ENCODE measurements at regions not wholly inside any gene's neighbourhood (a gene's known extent, or its start where the extent isn't known, plus 50 kb on each side); places are given as distances from the start of the nearest gene placed in this dataset.

GRCh38 chr1:72649211-72649888 is 367.0 kb upstream of the NEGR1 start:
- Histone ChIP-seq H3K9me3 (ENCODE audit: control insufficient read depth in 2 of 3, low read length in 3 of 3) (no peaks in the 10 kb centered on the region), H3K4me1 (ENCODE audit: control insufficient read depth in 2 of 2, insufficient read depth in 2 of 2, low read length in 2 of 2) (no peaks in the 10 kb centered on the region), H3K36me3 (ENCODE audit: control insufficient read depth in 2 of 3, insufficient read depth in 3 of 3, low read length in 3 of 3) (no peaks in the 10 kb centered on the region), H3K27me3 (ENCODE audit: control insufficient read depth in 2 of 2, insufficient read depth in 2 of 2, low read length in 2 of 2) (no peaks in the 10 kb centered on the region), H3K4me3 (ENCODE audit: low read length) (no peak overlapping the region), H3K27ac (ENCODE audit: low read depth, low read length) (no peak overlapping the region)
- H3K36me3 Mint-ChIP-seq = no peaks in the 10 kb centered on the region
- no peak for ATAC-seq
- H3K27me3 Mint-ChIP-seq = no peaks in the 10 kb centered on the region
- no peak for DNase-seq
- POLR2A ChIA-PET = no interaction called here
- H3K27ac Mint-ChIP-seq = no peak overlapping the region
- H3K9me3 Mint-ChIP-seq = peaks cover 0 to 2% (median 0%) of the 10 kb centered on the region in 11 donors
- no peak overlapping the region for H3K4me3 Mint-ChIP-seq
- intact Hi-C loops (cut with micrococcal nuclease) = no loop called here
- H3K4me1 Mint-ChIP-seq = no peaks in the 10 kb centered on the region
- CTCF ChIA-PET = no interaction called here

GRCh38 chr1:72648465-72648864 is 366.1 kb upstream of the NEGR1 start:
- no peaks in the 10 kb centered on the region for H3K4me1 Mint-ChIP-seq
- DNase-seq (no peak), ATAC-seq (no peak)
- CTCF ChIA-PET = no interaction called here
- H3K4me3 Mint-ChIP-seq = no peak overlapping the region
- Histone ChIP-seq H3K4me3 (ENCODE audit: low read length) (no peak overlapping the region), H3K36me3 (ENCODE audit: control insufficient read depth in 2 of 3, insufficient read depth in 3 of 3, low read length in 3 of 3) (no peaks in the 10 kb centered on the region), H3K9me3 (ENCODE audit: control insufficient read depth in 2 of 3, low read length in 3 of 3) (no peaks in the 10 kb centered on the region), H3K27ac (ENCODE audit: low read depth, low read length) (no peak overlapping the region), H3K27me3 (ENCODE audit: control insufficient read depth in 2 of 2, insufficient read depth in 2 of 2, low read length in 2 of 2) (no peaks in the 10 kb centered on the region), H3K4me1 (ENCODE audit: control insufficient read depth in 2 of 2, insufficient read depth in 2 of 2, low read length in 2 of 2) (no peaks in the 10 kb centered on the region)
- intact Hi-C loops (cut with micrococcal nuclease) = no loop called here
- H3K27me3 Mint-ChIP-seq = no peaks in the 10 kb centered on the region
- no peaks in the 10 kb centered on the region for H3K36me3 Mint-ChIP-seq
- no peak overlapping the region for H3K27ac Mint-ChIP-seq
- POLR2A ChIA-PET = no interaction called here
- H3K9me3 Mint-ChIP-seq = peaks cover 0 to 6% (median 0%) of the 10 kb centered on the region in 11 donors

GRCh38 chr1:72643142-72643541 is 360.8 kb upstream of the NEGR1 start:
- no peaks in the 10 kb centered on the region for H3K36me3 Mint-ChIP-seq
- H3K4me3 Mint-ChIP-seq = no peak overlapping the region
- no peaks in the 10 kb centered on the region for H3K27me3 ChIP-seq (ENCODE audit: control insufficient read depth in 2 of 2, insufficient read depth in 2 of 2, low read length in 2 of 2)
- no peaks in the 10 kb centered on the region for H3K36me3 ChIP-seq (ENCODE audit: control insufficient read depth in 2 of 3, insufficient read depth in 3 of 3, low read length in 3 of 3)
- H3K9me3 Mint-ChIP-seq = peaks cover 0 to 8% (median 0%) of the 10 kb centered on the region in 11 donors
- H3K4me1 ChIP-seq (ENCODE audit: control insufficient read depth in 2 of 2, insufficient read depth in 2 of 2, low read length in 2 of 2) = no peaks in the 10 kb centered on the region
- CTCF ChIA-PET = no interaction called here
- H3K27ac ChIP-seq (ENCODE audit: low read depth, low read length) = no peak overlapping the region
- DNase-seq (no peak), ATAC-seq (no peak)
- no peaks in the 10 kb centered on the region for H3K4me1 Mint-ChIP-seq
- POLR2A ChIA-PET = no interaction called here
- H3K9me3 ChIP-seq (ENCODE audit: control insufficient read depth in 2 of 3, low read length in 3 of 3) = no peaks in the 10 kb centered on the region
- intact Hi-C loops (cut with micrococcal nuclease) = no loop called here
- H3K4me3 ChIP-seq (ENCODE audit: low read length) = no peak overlapping the region
- H3K27ac Mint-ChIP-seq = no peak overlapping the region
- H3K27me3 Mint-ChIP-seq = no peaks in the 10 kb centered on the region

- no peaks in the 10 kb centered on the region for H3K27me3 ChIP-seq (ENCODE audit: control insufficient read depth in 2 of 2, insufficient read depth in 2 of 2, low read length in 2 of 2)
- ChIA-PET CTCF (no interaction called here), POLR2A (no interaction called here)
- H3K27ac Mint-ChIP-seq = no peak overlapping the region
- H3K9me3 Mint-ChIP-seq = peaks cover 0 to 17% (median 2%) of the 10 kb centered on the region in 11 donors
- H3K9me3 ChIP-seq (ENCODE audit: control insufficient read depth in 2 of 3, low read length in 3 of 3) = no peaks in the 10 kb centered on the region
- peaks cover 0 to 4% (median 0%) of the 10 kb centered on the region in 5 donors for H3K36me3 Mint-ChIP-seq
- peaks cover 0 to 7% (median 0%) of the 10 kb centered on the region in 7 donors for H3K4me1 Mint-ChIP-seq
- no peaks in the 10 kb centered on the region for H3K4me1 ChIP-seq (ENCODE audit: control insufficient read depth in 2 of 2, insufficient read depth in 2 of 2, low read length in 2 of 2)
- H3K4me3 ChIP-seq (ENCODE audit: low read length) = no peak overlapping the region
- intact Hi-C loops (cut with micrococcal nuclease) = no loop called here
- H3K27ac ChIP-seq (ENCODE audit: low read depth, low read length) = no peak overlapping the region
- ATAC-seq (no peak), DNase-seq (no peak)
- H3K4me3 Mint-ChIP-seq = no peak overlapping the region
- no peaks in the 10 kb centered on the region for H3K27me3 Mint-ChIP-seq
- H3K36me3 ChIP-seq (ENCODE audit: control insufficient read depth in 2 of 3, insufficient read depth in 3 of 3, low read length in 3 of 3) = no peaks in the 10 kb centered on the region
These were observed 355.3 kb upstream of the NEGR1 start for GRCh38 chr1:72637593-72637992.

GRCh38 chr1:72636631-72637030 is 354.3 kb upstream of the NEGR1 start:
- CTCF ChIA-PET = no interaction called here
- Mint-ChIP-seq H3K27me3 (no peaks in the 10 kb centered on the region), H3K36me3 (peaks cover 0 to 4% (median 0%) of the 10 kb centered on the region in 5 donors), H3K27ac (no peak overlapping the region), H3K4me3 (no peak overlapping the region), H3K9me3 (peaks cover 0 to 17% (median 1%) of the 10 kb centered on the region in 11 donors), H3K4me1 (peaks cover 0 to 7% (median 0%) of the 10 kb centered on the region in 7 donors)
- no peaks in the 10 kb centered on the region for H3K27me3 ChIP-seq (ENCODE audit: control insufficient read depth in 2 of 2, insufficient read depth in 2 of 2, low read length in 2 of 2)
- DNase-seq = no peak
- H3K27ac ChIP-seq (ENCODE audit: low read depth, low read length) = no peak overlapping the region
- no peak overlapping the region for H3K4me3 ChIP-seq (ENCODE audit: low read length)
- no peaks in the 10 kb centered on the region for H3K9me3 ChIP-seq (ENCODE audit: control insufficient read depth in 2 of 3, low read length in 3 of 3)
- no peaks in the 10 kb centered on the region for H3K4me1 ChIP-seq (ENCODE audit: control insufficient read depth in 2 of 2, insufficient read depth in 2 of 2, low read length in 2 of 2)
- H3K36me3 ChIP-seq (ENCODE audit: control insufficient read depth in 2 of 3, insufficient read depth in 3 of 3, low read length in 3 of 3) = no peaks in the 10 kb centered on the region
- intact Hi-C loops (cut with micrococcal nuclease) = no loop called here
- POLR2A ChIA-PET = interaction anchor here (0.5 kb wide), 1 partner anchor 620 kb away, joined by 3 read pairs; no protein-coding TSS in a partner anchor
- no peak for ATAC-seq

- Histone ChIP-seq H3K27me3 (ENCODE audit: control insufficient read depth in 2 of 2, insufficient read depth in 2 of 2, low read length in 2 of 2) (no peaks in the 10 kb centered on the region), H3K9me3 (ENCODE audit: control insufficient read depth in 2 of 3, low read length in 3 of 3) (no peaks in the 10 kb centered on the region), H3K36me3 (ENCODE audit: control insufficient read depth in 2 of 3, insufficient read depth in 3 of 3, low read length in 3 of 3) (no peaks in the 10 kb centered on the region), H3K27ac (ENCODE audit: low read depth, low read length) (no peak overlapping the region), H3K4me1 (ENCODE audit: control insufficient read depth in 2 of 2, insufficient read depth in 2 of 2, low read length in 2 of 2) (no peaks in the 10 kb centered on the region), H3K4me3 (ENCODE audit: low read length) (no peak overlapping the region)
- intact Hi-C loops (cut with micrococcal nuclease) = no loop called here
- ChIA-PET CTCF (no interaction called here), POLR2A (no interaction called here)
- no peak for DNase-seq
- Mint-ChIP-seq H3K27me3 (no peaks in the 10 kb centered on the region), H3K27ac (no peak overlapping the region), H3K4me3 (no peak overlapping the region), H3K36me3 (peaks cover 0 to 4% (median 0%) of the 10 kb centered on the region in 5 donors), H3K9me3 (peaks cover 0 to 17% (median 1%) of the 10 kb centered on the region in 11 donors), H3K4me1 (peaks cover 0 to 7% (median 0%) of the 10 kb centered on the region in 7 donors)
- peak; percentile 76 for ATAC-seq
These were observed 353.4 kb upstream of the NEGR1 start for GRCh38 chr1:72635719-72636118.

GRCh38 chr1:72634946-72635345 is 352.6 kb upstream of the NEGR1 start:
- Mint-ChIP-seq H3K27ac (no peak overlapping the region), H3K36me3 (peaks cover 0 to 4% (median 0%) of the 10 kb centered on the region in 5 donors), H3K9me3 (peaks cover 0 to 17% (median 1%) of the 10 kb centered on the region in 11 donors), H3K4me3 (no peak overlapping the region), H3K4me1 (peaks cover 0 to 7% (median 0%) of the 10 kb centered on the region in 7 donors), H3K27me3 (no peaks in the 10 kb centered on the region)
- POLR2A ChIA-PET = no interaction called here
- Histone ChIP-seq H3K4me1 (ENCODE audit: control insufficient read depth in 2 of 2, insufficient read depth in 2 of 2, low read length in 2 of 2) (no peaks in the 10 kb centered on the region), H3K4me3 (ENCODE audit: low read length) (no peak overlapping the region), H3K27me3 (ENCODE audit: control insufficient read depth in 2 of 2, insufficient read depth in 2 of 2, low read length in 2 of 2) (no peaks in the 10 kb centered on the region), H3K36me3 (ENCODE audit: control insufficient read depth in 2 of 3, insufficient read depth in 3 of 3, low read length in 3 of 3) (no peaks in the 10 kb centered on the region), H3K27ac (ENCODE audit: low read depth, low read length) (no peak overlapping the region), H3K9me3 (ENCODE audit: control insufficient read depth in 2 of 3, low read length in 3 of 3) (no peaks in the 10 kb centered on the region)
- no peak for ATAC-seq
- DNase-seq = no peak
- CTCF ChIA-PET = no interaction called here
- intact Hi-C loops (cut with micrococcal nuclease) = no loop called here
